ENCODE measurements at regions not wholly inside any gene's neighbourhood (a gene's known extent, or its start where the extent isn't known, plus 50 kb on each side); places are given as distances from the start of the nearest gene placed in this dataset.

DNA sequence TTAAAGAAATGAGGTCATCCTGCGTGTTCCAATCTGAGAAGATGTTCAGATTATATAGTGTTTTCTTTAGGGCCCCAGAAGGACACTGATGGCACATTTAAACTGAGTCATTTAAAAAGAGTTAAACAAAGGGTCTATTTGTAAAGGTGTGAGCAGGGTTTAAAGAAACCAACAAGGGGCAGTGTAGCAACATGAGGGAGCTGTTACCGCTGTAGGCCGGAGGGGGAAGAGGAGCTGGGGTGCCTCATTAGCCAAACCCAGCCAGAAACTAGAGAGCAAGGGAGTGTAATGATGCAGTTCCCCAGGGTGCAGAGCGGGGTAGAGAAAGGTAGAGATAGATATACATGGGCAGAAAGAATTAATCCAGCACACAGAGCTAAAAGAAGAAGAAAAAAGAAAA, 160.4 kb downstream of the TBX5 start:
- intact Hi-C loops (cut with micrococcal nuclease; ENCODE audit: unreplicated experiment) (no loop called here), in situ Hi-C loops (cut with MboI) (no loop called here)
- H3K4me1 ChIP-seq (ENCODE audit: control insufficient read depth, insufficient read depth, low read length), result no peaks in the 10 kb centered on the region
- H3K4me2 ChIP-seq (ENCODE audit: control insufficient read depth, insufficient read depth), result no peak overlapping the region
- FAIRE-seq, result no peak
- no peaks in the 10 kb centered on the region for H3K9me3 ChIP-seq (replicated peaks; ENCODE audit: control insufficient read depth, insufficient read depth, low read length)
- no TSS peak for BruUV-seq (replicated peaks)
- no peaks in the 10 kb centered on the region for H3K36me3 ChIP-seq (ENCODE audit: control insufficient read depth in 2 of 2, insufficient read depth in 2 of 2, low read length in 1 of 2)
- ChIA-PET RAD21 (ENCODE audit: unreplicated experiment) (no interaction called here), POLR2A (no interaction called here), SMC1A (ENCODE audit: uncharacterized antibody, unreplicated experiment) (no interaction called here), CTCF (interaction anchor here (0.6 kb wide), 1 partner anchor 67 kb away, joined by 3 read pairs; no protein-coding TSS in a partner anchor)
- no peak overlapping the region for H3K9ac ChIP-seq (ENCODE audit: control insufficient read depth, insufficient read depth, low read length)
- no peaks in the 10 kb centered on the region for H3K27me3 ChIP-seq (replicated peaks in 1 of 2; ENCODE audit: control insufficient read depth in 2 of 2, insufficient read depth in 2 of 2, low read length in 1 of 2)
- DNase-seq (ENCODE audit: low read depth, low spot score), result no peak
- WGBS (ENCODE audit: insufficient coverage, insufficient replicate concordance, low lambda C conversion rate, missing lambda C conversion rate), result 35% methylated on average over 4 of the region's 4 CpGs
- H3K27ac ChIP-seq (ENCODE audit: control insufficient read depth, insufficient read depth), result no peak overlapping the region
- ATAC-seq, result no peak
- H3K4me3 ChIP-seq, result no peak overlapping the region
- no peak overlapping the region for H2AFZ ChIP-seq (ENCODE audit: control insufficient read depth, low read depth, low read length)
- TF ChIP-seq ZNF274 (IDR thresholded peaks at IDR 0.05; ENCODE audit: insufficient read depth, insufficient read length) (no peak), RAD51 (IDR thresholded peaks at IDR 0.05) (no peak), WRNIP1 (IDR thresholded peaks at IDR 0.05; ENCODE audit: borderline replicate concordance, low read depth, low read length) (no peak), PML (IDR thresholded peaks at IDR 0.05; ENCODE audit: low read length) (no peak), MTA2 (IDR thresholded peaks at IDR 0.05; ENCODE audit: low read depth) (no peak), JUNB (IDR thresholded peaks at IDR 0.05) (no peak), ZNF384 (IDR thresholded peaks at IDR 0.05; ENCODE audit: borderline replicate concordance, low read depth, low read length) (no peak), PAX5 (IDR thresholded peaks at IDR 0.05; ENCODE audit: borderline replicate concordance, low read depth, low read length) (no peak), SIX5 (IDR thresholded peaks at IDR 0.05; ENCODE audit: low read depth, low read length, severe bottlenecking) (no peak), NR2C1 (IDR thresholded peaks at IDR 0.05) (no peak), IRF4 (IDR thresholded peaks at IDR 0.05; ENCODE audit: low read depth, low read length) (no peak)
- TF ChIP-seq, protein P1, sequence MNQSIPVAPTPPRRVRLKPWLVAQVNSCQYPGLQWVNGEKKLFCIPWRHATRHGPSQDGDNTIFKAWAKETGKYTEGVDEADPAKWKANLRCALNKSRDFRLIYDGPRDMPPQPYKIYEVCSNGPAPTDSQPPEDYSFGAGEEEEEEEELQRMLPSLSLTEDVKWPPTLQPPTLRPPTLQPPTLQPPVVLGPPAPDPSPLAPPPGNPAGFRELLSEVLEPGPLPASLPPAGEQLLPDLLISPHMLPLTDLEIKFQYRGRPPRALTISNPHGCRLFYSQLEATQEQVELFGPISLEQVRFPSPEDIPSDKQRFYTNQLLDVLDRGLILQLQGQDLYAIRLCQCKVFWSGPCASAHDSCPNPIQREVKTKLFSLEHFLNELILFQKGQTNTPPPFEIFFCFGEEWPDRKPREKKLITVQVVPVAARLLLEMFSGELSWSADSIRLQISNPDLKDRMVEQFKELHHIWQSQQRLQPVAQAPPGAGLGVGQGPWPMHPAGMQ (IDR thresholded peaks at IDR 0.05; ENCODE audit: borderline replicate concordance), result no peak
- TF ChIP-seq, protein P2, sequence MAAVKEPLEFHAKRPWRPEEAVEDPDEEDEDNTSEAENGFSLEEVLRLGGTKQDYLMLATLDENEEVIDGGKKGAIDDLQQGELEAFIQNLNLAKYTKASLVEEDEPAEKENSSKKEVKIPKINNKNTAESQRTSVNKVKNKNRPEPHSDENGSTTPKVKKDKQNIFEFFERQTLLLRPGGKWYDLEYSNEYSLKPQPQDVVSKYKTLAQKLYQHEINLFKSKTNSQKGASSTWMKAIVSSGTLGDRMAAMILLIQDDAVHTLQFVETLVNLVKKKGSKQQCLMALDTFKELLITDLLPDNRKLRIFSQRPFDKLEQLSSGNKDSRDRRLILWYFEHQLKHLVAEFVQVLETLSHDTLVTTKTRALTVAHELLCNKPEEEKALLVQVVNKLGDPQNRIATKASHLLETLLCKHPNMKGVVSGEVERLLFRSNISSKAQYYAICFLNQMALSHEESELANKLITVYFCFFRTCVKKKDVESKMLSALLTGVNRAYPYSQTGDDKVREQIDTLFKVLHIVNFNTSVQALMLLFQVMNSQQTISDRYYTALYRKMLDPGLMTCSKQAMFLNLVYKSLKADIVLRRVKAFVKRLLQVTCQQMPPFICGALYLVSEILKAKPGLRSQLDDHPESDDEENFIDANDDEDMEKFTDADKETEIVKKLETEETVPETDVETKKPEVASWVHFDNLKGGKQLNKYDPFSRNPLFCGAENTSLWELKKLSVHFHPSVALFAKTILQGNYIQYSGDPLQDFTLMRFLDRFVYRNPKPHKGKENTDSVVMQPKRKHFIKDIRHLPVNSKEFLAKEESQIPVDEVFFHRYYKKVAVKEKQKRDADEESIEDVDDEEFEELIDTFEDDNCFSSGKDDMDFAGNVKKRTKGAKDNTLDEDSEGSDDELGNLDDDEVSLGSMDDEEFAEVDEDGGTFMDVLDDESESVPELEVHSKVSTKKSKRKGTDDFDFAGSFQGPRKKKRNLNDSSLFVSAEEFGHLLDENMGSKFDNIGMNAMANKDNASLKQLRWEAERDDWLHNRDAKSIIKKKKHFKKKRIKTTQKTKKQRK (IDR thresholded peaks at IDR 0.05; ENCODE audit: low read depth, low read length), result no peak
- TF ChIP-seq, protein P3, sequence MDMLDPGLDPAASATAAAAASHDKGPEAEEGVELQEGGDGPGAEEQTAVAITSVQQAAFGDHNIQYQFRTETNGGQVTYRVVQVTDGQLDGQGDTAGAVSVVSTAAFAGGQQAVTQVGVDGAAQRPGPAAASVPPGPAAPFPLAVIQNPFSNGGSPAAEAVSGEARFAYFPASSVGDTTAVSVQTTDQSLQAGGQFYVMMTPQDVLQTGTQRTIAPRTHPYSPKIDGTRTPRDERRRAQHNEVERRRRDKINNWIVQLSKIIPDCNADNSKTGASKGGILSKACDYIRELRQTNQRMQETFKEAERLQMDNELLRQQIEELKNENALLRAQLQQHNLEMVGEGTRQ (IDR thresholded peaks at IDR 0.05; ENCODE audit: borderline replicate concordance, low read depth, low read length), result no peak
- no peaks in the 10 kb centered on the region for H4K20me1 ChIP-seq (ENCODE audit: control insufficient read depth, insufficient read depth)
- no peaks in the 10 kb centered on the region for H3K79me2 ChIP-seq (ENCODE audit: control insufficient read depth, insufficient read depth, low read length)

Data from GM12878 (cell line).